ENCODE measurements at regions not wholly inside any gene's neighbourhood (a gene's known extent, or its start where the extent isn't known, plus 50 kb on each side); places are given as distances from the start of the nearest gene placed in this dataset.
"Not testable (repeated sequence)": the region's sequence is repeated elsewhere in the genome, so short reads cannot be mapped to it uniquely, and the experiment has no call there.

- Mint-ChIP-seq H3K4me1 (no peaks in the 10 kb centered on the region), H3K9me3 (peaks cover 9 to 18% of the 10 kb centered on the region in 2 donors), H3K4me3 (no peak overlapping the region), H3K27me3 (no peaks in the 10 kb centered on the region), H3K27ac (no peak overlapping the region)
- DNase-seq (no peak), ATAC-seq (no peak)
Measured at GRCh38 chr7:137130751-137131158, 212.8 kb downstream of the PTN start.

GRCh38 chr7:137129025-137129424 lies 214.5 kb downstream of the PTN start:
- no peaks in the 10 kb centered on the region for H3K4me1 Mint-ChIP-seq
- DNase-seq = no peak
- H3K27ac Mint-ChIP-seq = no peak overlapping the region
- H3K4me3 Mint-ChIP-seq = no peak overlapping the region
- peaks cover 9 to 16% of the 10 kb centered on the region in 2 donors for H3K9me3 Mint-ChIP-seq
- no peaks in the 10 kb centered on the region for H3K27me3 Mint-ChIP-seq
- no peak for ATAC-seq

- no peaks in the 10 kb centered on the region for H3K27me3 Mint-ChIP-seq
- H3K4me1 Mint-ChIP-seq = no peaks in the 10 kb centered on the region
- no peak overlapping the region for H3K4me3 Mint-ChIP-seq
- peaks cover 0 to 8% of the 10 kb centered on the region in 2 donors for H3K9me3 Mint-ChIP-seq
- DNase-seq (no peak), ATAC-seq (no peak)
- H3K27ac Mint-ChIP-seq = no peak overlapping the region
Measured at GRCh38 chr7:137127806-137128205, 215.7 kb downstream of the PTN start.

- no peaks in the 10 kb centered on the region for H3K4me1 Mint-ChIP-seq
- H3K9me3 Mint-ChIP-seq = peaks cover 0 to 8% of the 10 kb centered on the region in 2 donors
- no peak overlapping the region for H3K4me3 Mint-ChIP-seq
- no peak overlapping the region for H3K27ac Mint-ChIP-seq
- no peaks in the 10 kb centered on the region for H3K27me3 Mint-ChIP-seq
- no peak for DNase-seq
- ATAC-seq = no peak
Measured at GRCh38 chr7:137127058-137127457, 216.5 kb downstream of the PTN start.

- Mint-ChIP-seq H3K27ac (no peak overlapping the region), H3K4me1 (no peaks in the 10 kb centered on the region), H3K9me3 (peaks cover 0 to 6% of the 10 kb centered on the region in 2 donors), H3K27me3 (no peaks in the 10 kb centered on the region), H3K4me3 (no peak overlapping the region)
- DNase-seq (no peak), ATAC-seq (no peak)
Measured at GRCh38 chr7:137122145-137122544, 221.4 kb downstream of the PTN start.

GRCh38 chr7:137120690-137121089 lies 222.8 kb downstream of the PTN start:
- no peak for ATAC-seq
- Mint-ChIP-seq H3K4me1 (no peaks in the 10 kb centered on the region), H3K27ac (no peak overlapping the region), H3K27me3 (no peaks in the 10 kb centered on the region), H3K9me3 (peaks cover 0 to 6% of the 10 kb centered on the region in 2 donors), H3K4me3 (no peak overlapping the region)
- no peak for DNase-seq

- H3K4me3 Mint-ChIP-seq = no peak overlapping the region
- ATAC-seq (no peak), DNase-seq (no peak)
- no peaks in the 10 kb centered on the region for H3K27me3 Mint-ChIP-seq
- H3K9me3 Mint-ChIP-seq = peaks cover 11 to 15% of the 10 kb centered on the region in 2 donors
- no peaks in the 10 kb centered on the region for H3K4me1 Mint-ChIP-seq
- H3K27ac Mint-ChIP-seq = no peak overlapping the region
Measured at GRCh38 chr7:137110535-137110934, 233.0 kb downstream of the PTN start.

- Mint-ChIP-seq H3K27me3 (no peaks in the 10 kb centered on the region), H3K4me1 (no peaks in the 10 kb centered on the region), H3K27ac (no peak overlapping the region), H3K4me3 (no peak overlapping the region), H3K9me3 (peaks cover 15 to 20% of the 10 kb centered on the region in 2 donors)
- no peak for ATAC-seq
- no peak for DNase-seq
Measured at GRCh38 chr7:137110091-137110509, 233.4 kb downstream of the PTN start.

GRCh38 chr7:137107802-137108201 lies 235.7 kb downstream of the PTN start:
- H3K27ac Mint-ChIP-seq, H3K27me3 Mint-ChIP-seq, ATAC-seq, DNase-seq, H3K4me3 Mint-ChIP-seq, H3K4me1 Mint-ChIP-seq: not testable (repeated sequence)
- H3K9me3 Mint-ChIP-seq = peaks cover 23 to 37% of the 10 kb centered on the region in 2 donors

GRCh38 chr7:137103526-137103925 lies 235.1 kb downstream of the CHRM2 start:
- H3K27me3 Mint-ChIP-seq, H3K4me1 Mint-ChIP-seq, ATAC-seq, DNase-seq, H3K27ac Mint-ChIP-seq, H3K4me3 Mint-ChIP-seq: not testable (repeated sequence)
- H3K9me3 Mint-ChIP-seq = peaks cover 17 to 46% of the 10 kb centered on the region in 2 donors

- no peaks in the 10 kb centered on the region for H3K4me1 Mint-ChIP-seq
- DNase-seq = no peak
- ATAC-seq = no peak
- H3K4me3 Mint-ChIP-seq = no peak overlapping the region
- peaks cover 8 to 51% of the 10 kb centered on the region in 2 donors for H3K9me3 Mint-ChIP-seq
- no peaks in the 10 kb centered on the region for H3K27me3 Mint-ChIP-seq
- H3K27ac Mint-ChIP-seq = no peak overlapping the region
Measured at GRCh38 chr7:137097111-137097510, 228.7 kb downstream of the CHRM2 start.

GRCh38 chr7:137096607-137097006 lies 228.2 kb downstream of the CHRM2 start:
- ATAC-seq (no peak), DNase-seq (no peak)
- H3K4me3 Mint-ChIP-seq = no peak overlapping the region
- H3K27ac Mint-ChIP-seq = no peak overlapping the region
- H3K4me1 Mint-ChIP-seq = no peaks in the 10 kb centered on the region
- H3K9me3 Mint-ChIP-seq = peaks cover 8 to 51% of the 10 kb centered on the region in 2 donors
- no peaks in the 10 kb centered on the region for H3K27me3 Mint-ChIP-seq

- Mint-ChIP-seq H3K4me3 (no peak overlapping the region), H3K9me3 (peaks cover 8 to 43% of the 10 kb centered on the region in 2 donors), H3K27ac (peak overlapping the region in 1 of 2 donors; percentile 54), H3K27me3 (no peaks in the 10 kb centered on the region), H3K4me1 (no peaks in the 10 kb centered on the region)
- DNase-seq (no peak), ATAC-seq (no peak)
Measured at GRCh38 chr7:137093198-137093597, 224.7 kb downstream of the CHRM2 start.

GRCh38 chr7:137091396-137091795 lies 222.9 kb downstream of the CHRM2 start:
- ATAC-seq (no peak), DNase-seq (no peak)
- no peaks in the 10 kb centered on the region for H3K4me1 Mint-ChIP-seq
- H3K27ac Mint-ChIP-seq = no peak overlapping the region
- H3K27me3 Mint-ChIP-seq = no peaks in the 10 kb centered on the region
- no peak overlapping the region for H3K4me3 Mint-ChIP-seq
- H3K9me3 Mint-ChIP-seq = peaks cover 8 to 28% of the 10 kb centered on the region in 2 donors

- Mint-ChIP-seq H3K4me3 (no peak overlapping the region), H3K4me1 (no peaks in the 10 kb centered on the region), H3K27me3 (no peaks in the 10 kb centered on the region), H3K27ac (no peak overlapping the region), H3K9me3 (no peaks in the 10 kb centered on the region)
- ATAC-seq = no peak
- no peak for DNase-seq
Measured at GRCh38 chr7:137086896-137087295, 218.4 kb downstream of the CHRM2 start.

- H3K4me3 Mint-ChIP-seq = no peak overlapping the region
- no peaks in the 10 kb centered on the region for H3K9me3 Mint-ChIP-seq
- H3K4me1 Mint-ChIP-seq = no peaks in the 10 kb centered on the region
- no peaks in the 10 kb centered on the region for H3K27me3 Mint-ChIP-seq
- no peak overlapping the region for H3K27ac Mint-ChIP-seq
- no peak for DNase-seq
- ATAC-seq = no peak
Measured at GRCh38 chr7:137084607-137085380, 216.3 kb downstream of the CHRM2 start.

GRCh38 chr7:137082391-137082790 lies 213.9 kb downstream of the CHRM2 start:
- no peak overlapping the region for H3K27ac Mint-ChIP-seq
- no peak for DNase-seq
- H3K9me3 Mint-ChIP-seq = peaks cover 0 to 12% of the 10 kb centered on the region in 2 donors
- no peak overlapping the region for H3K4me3 Mint-ChIP-seq
- no peaks in the 10 kb centered on the region for H3K4me1 Mint-ChIP-seq
- no peak for ATAC-seq
- no peaks in the 10 kb centered on the region for H3K27me3 Mint-ChIP-seq

Measured in stimulated activated naive CD8-positive, alpha-beta T cell treated with anti-CD3 and anti-CD28 coated beads, Interleukin-15, amount 100 ng/mL, for 72 hours (primary cell).